IPS-20b (cell line): ENCODE measurements at regions not wholly inside any gene's neighbourhood (a gene's known extent, or its start where the extent isn't known, plus 50 kb on each side); places are given as distances from the start of the nearest gene placed in this dataset.
"Not testable (repeated sequence)": the region's sequence is repeated elsewhere in the genome, so short reads cannot be mapped to it uniquely, and the experiment has no call there.

Experiments used
- H3K27ac ChIP-seq: one replicate; pipeline ENCODE4 v1.5.1; 2013; ENCODE audit warnings: low read length
- H3K27me3 ChIP-seq: 2 replicates; pipeline ENCODE4 v1.6.1; 2013; ENCODE audit warnings: mild to moderate bottlenecking, low read length, inconsistent platforms; ENCODE audit not compliant: insufficient read depth
- H3K36me3 ChIP-seq: 2 replicates; pipeline ENCODE4 v1.6.1; 2013; ENCODE audit warnings: low read depth, mild to moderate bottlenecking, inconsistent platforms, low read length, moderate library complexity; ENCODE audit not compliant: insufficient read depth
- H3K4me1 ChIP-seq: 2 replicates; pipeline ENCODE4 v1.6.1; 2013; ENCODE audit warnings: mild to moderate bottlenecking, control low read depth, inconsistent platforms, low read length, moderate library complexity; ENCODE audit not compliant: insufficient read depth
- H3K4me3 ChIP-seq: 2 replicates; pipeline ENCODE4 v1.5.1; 2013; ENCODE audit warnings: mild to moderate bottlenecking, low read length, inconsistent platforms
- H3K9ac ChIP-seq: 2 replicates; pipeline ENCODE4 v1.6.1; 2013; ENCODE audit warnings: low read depth, mild to moderate bottlenecking, inconsistent platforms, low read length, moderate library complexity
- H3K9me3 ChIP-seq: 2 replicates; pipeline ENCODE4 v1.6.1; 2013; ENCODE audit warnings: mild to moderate bottlenecking, low read depth, low read length, inconsistent platforms; ENCODE audit not compliant: insufficient read depth

- not testable (repeated sequence) for H3K9ac ChIP-seq, H3K36me3 ChIP-seq, H3K27me3 ChIP-seq, H3K4me3 ChIP-seq, H3K27ac ChIP-seq, H3K4me1 ChIP-seq
- H3K9me3 ChIP-seq = peaks cover 12% of the 10 kb centered on the region
Observed at GRCh38 chr3:102040144-102040543, 190.8 kb downstream of the NFKBIZ start.

DNA sequence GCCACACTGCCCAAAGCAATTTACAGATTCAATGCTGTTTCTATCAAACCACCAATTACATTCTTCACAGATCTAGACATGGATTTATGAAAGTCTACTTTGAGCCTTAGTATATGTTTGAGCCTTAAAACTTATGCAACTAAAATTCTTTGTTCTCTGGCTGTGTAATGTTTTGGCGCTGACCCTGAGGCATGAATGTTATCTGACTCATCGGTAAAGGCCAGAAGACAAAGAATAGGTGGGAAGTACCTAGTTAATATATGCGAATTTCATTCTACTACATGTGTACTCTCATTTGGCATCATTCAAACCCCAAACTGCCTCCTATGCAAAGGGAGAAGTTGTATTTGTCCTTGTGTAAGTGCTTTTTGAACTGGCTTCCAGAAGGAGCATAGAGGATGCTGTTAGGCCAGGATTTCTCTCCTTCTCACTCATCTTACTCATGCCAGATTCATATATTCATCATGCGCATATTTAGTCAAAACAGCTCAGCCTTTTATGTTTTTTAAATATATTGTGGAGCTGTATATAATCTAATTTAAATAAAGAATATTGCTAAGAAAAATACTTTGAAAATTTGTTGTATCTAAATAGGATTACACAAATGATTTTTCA is 204.2 kb downstream of the NFKBIZ start:
- no peaks in the 10 kb centered on the region for H3K4me1 ChIP-seq
- peaks cover 4% of the 10 kb centered on the region; the same call in 1 of the 2 replicates for H3K9me3 ChIP-seq
- H3K27ac ChIP-seq = no peak overlapping the region
- no peak overlapping the region for H3K4me3 ChIP-seq
- no peaks in the 10 kb centered on the region for H3K27me3 ChIP-seq
- no peaks in the 10 kb centered on the region for H3K36me3 ChIP-seq
- no peak overlapping the region for H3K9ac ChIP-seq

- Histone ChIP-seq H3K4me3 (no peak overlapping the region), H3K9me3 (no peaks in the 10 kb centered on the region), H3K9ac (no peak overlapping the region), H3K36me3 (no peaks in the 10 kb centered on the region), H3K4me1 (no peaks in the 10 kb centered on the region), H3K27ac (no peak overlapping the region), H3K27me3 (no peaks in the 10 kb centered on the region)
Observed at GRCh38 chr3:102054543-102055080, 205.3 kb downstream of the NFKBIZ start.

DNA sequence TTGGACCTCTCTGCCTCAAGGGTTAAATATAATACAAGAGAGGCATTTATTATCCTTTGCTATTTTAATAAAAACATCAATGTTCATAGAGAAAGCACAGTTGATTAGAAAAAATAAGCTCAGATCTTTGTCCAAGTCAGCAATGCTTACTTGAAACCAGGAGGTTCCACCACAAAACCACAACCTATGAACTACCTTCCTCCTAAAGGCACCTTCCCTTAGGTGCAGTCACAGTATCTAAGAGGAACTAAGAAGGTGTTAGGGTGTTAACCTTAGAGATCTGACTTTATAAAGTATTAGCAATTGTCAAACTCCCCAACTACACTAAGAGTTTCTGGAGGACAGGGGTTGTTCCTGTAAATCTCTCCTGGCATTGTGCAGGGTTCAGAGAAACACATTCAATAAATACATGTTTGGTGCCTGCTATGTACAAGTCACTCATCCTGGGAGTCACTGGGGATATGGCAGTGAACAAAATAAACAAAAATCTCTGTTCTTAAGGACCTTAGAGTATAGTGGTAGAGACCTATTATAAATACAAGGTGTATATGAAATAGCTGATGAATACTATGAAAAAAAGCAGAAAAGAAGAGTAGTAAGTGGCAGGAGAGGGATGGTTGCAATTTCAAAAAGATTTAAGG is 208.6 kb downstream of the NFKBIZ start:
- no peaks in the 10 kb centered on the region for H3K4me1 ChIP-seq
- H3K27ac ChIP-seq = no peak overlapping the region
- H3K9ac ChIP-seq = no peak overlapping the region
- H3K36me3 ChIP-seq = no peaks in the 10 kb centered on the region
- no peak overlapping the region for H3K4me3 ChIP-seq
- no peaks in the 10 kb centered on the region for H3K27me3 ChIP-seq
- no peaks in the 10 kb centered on the region for H3K9me3 ChIP-seq

DNA sequence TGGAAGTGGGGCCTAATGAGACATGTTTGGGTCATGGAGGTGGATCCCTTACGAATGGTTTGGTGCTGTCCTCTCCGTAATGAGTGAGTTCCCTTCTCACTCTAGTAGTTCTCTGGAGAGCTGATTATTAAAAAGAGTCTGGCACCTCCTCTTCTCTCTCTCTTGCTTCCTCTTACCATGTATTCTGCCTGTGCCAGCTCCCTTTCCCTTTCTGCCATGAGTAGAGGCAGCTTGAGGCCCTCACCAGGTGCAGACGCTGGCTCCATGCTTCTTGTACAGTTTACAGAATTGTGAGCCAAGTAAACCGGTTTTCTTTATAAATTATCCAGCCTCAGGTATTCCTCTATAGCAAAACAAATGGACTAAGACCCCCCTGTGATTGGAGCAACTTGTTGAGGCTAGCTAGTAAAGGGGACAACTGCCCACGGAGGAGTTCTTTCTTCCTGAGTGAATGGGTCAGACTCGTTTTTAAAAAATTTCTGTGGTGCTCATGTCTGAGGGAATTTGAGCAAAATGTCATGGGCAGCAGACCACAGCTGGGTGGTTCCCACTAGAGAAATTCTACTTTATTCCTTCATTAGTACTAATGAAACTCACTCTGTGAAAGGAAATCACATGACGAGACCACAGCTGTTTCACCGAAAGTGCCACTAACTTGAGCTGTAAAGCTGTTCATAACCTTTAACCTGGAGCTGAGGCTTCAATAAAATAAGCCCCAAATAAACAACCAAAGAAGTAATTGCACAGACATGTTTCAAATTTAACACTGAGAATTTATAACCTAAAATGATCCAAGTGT is 210.0 kb downstream of the NFKBIZ start:
- H3K36me3 ChIP-seq = no peaks in the 10 kb centered on the region
- no peaks in the 10 kb centered on the region for H3K9me3 ChIP-seq
- no peak overlapping the region for H3K27ac ChIP-seq
- H3K27me3 ChIP-seq = no peaks in the 10 kb centered on the region
- no peak overlapping the region for H3K4me3 ChIP-seq
- H3K4me1 ChIP-seq = no peaks in the 10 kb centered on the region
- no peak overlapping the region for H3K9ac ChIP-seq

- no peaks in the 10 kb centered on the region for H3K27me3 ChIP-seq
- no peak overlapping the region for H3K27ac ChIP-seq
- no peaks in the 10 kb centered on the region for H3K4me1 ChIP-seq
- H3K36me3 ChIP-seq = no peaks in the 10 kb centered on the region
- no peak overlapping the region for H3K4me3 ChIP-seq
- H3K9ac ChIP-seq = no peak overlapping the region
- no peaks in the 10 kb centered on the region for H3K9me3 ChIP-seq
Observed at GRCh38 chr3:102060814-102061213, 211.5 kb downstream of the NFKBIZ start.

DNA sequence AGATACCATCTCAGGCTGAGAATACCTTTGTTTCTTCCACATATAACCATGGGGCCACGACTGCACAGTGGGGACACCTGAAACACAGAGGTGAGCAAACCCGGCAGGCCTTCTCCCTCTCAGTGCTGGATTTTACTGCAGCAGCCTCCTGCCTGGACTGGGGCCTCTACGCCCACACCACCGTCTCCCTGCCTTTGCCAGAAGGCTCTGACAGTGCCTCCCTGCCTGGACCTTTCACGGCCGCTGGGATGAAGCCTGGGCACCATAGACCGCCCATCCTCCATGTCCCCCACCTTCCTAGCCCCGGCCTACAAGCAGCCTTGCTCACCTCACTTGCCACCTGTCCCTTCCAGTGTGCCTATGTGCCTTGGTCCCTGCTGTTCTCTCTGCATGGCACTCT is 214.3 kb downstream of the NFKBIZ start:
- Histone ChIP-seq H3K27me3 (no peaks in the 10 kb centered on the region), H3K36me3 (no peaks in the 10 kb centered on the region), H3K4me1 (no peaks in the 10 kb centered on the region), H3K4me3 (no peak overlapping the region), H3K27ac (no peak overlapping the region), H3K9me3 (no peaks in the 10 kb centered on the region), H3K9ac (no peak overlapping the region)

- Histone ChIP-seq H3K9ac (no peak overlapping the region), H3K4me3 (no peak overlapping the region), H3K27me3 (no peaks in the 10 kb centered on the region), H3K36me3 (no peaks in the 10 kb centered on the region), H3K27ac (no peak overlapping the region), H3K4me1 (no peaks in the 10 kb centered on the region), H3K9me3 (peaks cover 5% of the 10 kb centered on the region; the same call in 1 of the 2 replicates)
Observed at GRCh38 chr3:102066470-102066869, 217.2 kb downstream of the NFKBIZ start.

DNA sequence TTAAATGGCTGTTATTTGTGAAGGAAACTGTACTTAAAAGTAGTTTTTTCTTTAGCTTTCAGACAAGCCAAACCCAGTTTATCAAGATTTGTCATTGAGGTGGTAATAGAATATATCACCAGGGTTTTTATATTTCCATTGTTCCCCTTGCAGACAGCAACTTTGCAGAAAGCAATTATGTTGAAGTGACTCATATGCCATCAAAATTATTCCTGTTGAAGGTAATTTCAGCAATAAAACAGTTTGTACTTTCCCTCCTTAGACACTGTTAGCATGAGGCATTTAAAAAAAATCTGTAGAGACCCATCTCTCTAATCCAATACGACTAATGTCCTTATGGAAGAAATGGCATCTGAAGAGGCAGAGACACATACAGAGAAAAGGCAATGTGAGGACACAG is 219.0 kb downstream of the NFKBIZ start:
- Histone ChIP-seq H3K27me3 (no peaks in the 10 kb centered on the region), H3K9ac (no peak overlapping the region), H3K4me3 (no peak overlapping the region), H3K36me3 (no peaks in the 10 kb centered on the region), H3K27ac (no peak overlapping the region), H3K9me3 (peaks cover 5% of the 10 kb centered on the region; the same call in 1 of the 2 replicates), H3K4me1 (no peaks in the 10 kb centered on the region)

- Histone ChIP-seq H3K27me3 (no peaks in the 10 kb centered on the region), H3K9me3 (peaks cover 5% of the 10 kb centered on the region; the same call in 1 of the 2 replicates), H3K36me3 (no peaks in the 10 kb centered on the region), H3K27ac (no peak overlapping the region), H3K4me1 (no peaks in the 10 kb centered on the region), H3K9ac (no peak overlapping the region), H3K4me3 (no peak overlapping the region)
Observed at GRCh38 chr3:102068736-102069135, 219.4 kb downstream of the NFKBIZ start.

GRCh38 chr3:102069211-102069662 is 219.9 kb downstream of the NFKBIZ start:
- no peak overlapping the region for H3K4me3 ChIP-seq
- H3K9ac ChIP-seq = no peak overlapping the region
- H3K36me3 ChIP-seq = no peaks in the 10 kb centered on the region
- H3K4me1 ChIP-seq = no peaks in the 10 kb centered on the region
- H3K9me3 ChIP-seq = peaks cover 5% of the 10 kb centered on the region; the same call in 1 of the 2 replicates
- no peak overlapping the region for H3K27ac ChIP-seq
- no peaks in the 10 kb centered on the region for H3K27me3 ChIP-seq
